ENCODE measurements at regions not wholly inside any gene's neighbourhood (a gene's known extent, or its start where the extent isn't known, plus 50 kb on each side); places are given as distances from the start of the nearest gene placed in this dataset.

DNA sequence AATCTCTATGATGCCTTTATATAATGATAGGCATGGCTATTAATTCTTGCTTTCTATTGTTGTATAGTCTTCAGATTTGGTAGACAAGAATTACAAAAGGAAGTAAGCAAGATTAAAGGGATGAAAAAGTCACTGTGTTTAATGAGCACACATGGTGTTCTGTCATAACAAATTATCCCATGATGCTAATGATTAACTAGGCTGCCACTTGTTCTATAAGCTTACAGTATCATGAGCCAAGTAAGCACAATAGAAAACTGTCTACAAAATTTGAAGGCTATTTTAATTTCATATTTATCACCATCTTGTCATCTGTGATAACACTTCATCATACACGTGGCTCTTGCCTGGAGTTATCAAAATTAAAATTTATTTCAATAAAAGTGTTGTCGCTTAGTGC is 466.7 kb downstream of the GASK1B start:
- Mint-ChIP-seq H3K27me3 (ENCODE audit: unreplicated experiment) (peaks cover 4% of the 10 kb centered on the region), H3K4me3 (ENCODE audit: unreplicated experiment) (no peak overlapping the region), H3K27ac (ENCODE audit: unreplicated experiment) (no peak overlapping the region), H3K36me3 (ENCODE audit: unreplicated experiment) (no peaks in the 10 kb centered on the region), H3K4me1 (ENCODE audit: low read depth, unreplicated experiment) (peaks cover 10% of the 10 kb centered on the region), H3K9me3 (ENCODE audit: unreplicated experiment) (no peaks in the 10 kb centered on the region)
- TF ChIP-seq, protein P1, sequence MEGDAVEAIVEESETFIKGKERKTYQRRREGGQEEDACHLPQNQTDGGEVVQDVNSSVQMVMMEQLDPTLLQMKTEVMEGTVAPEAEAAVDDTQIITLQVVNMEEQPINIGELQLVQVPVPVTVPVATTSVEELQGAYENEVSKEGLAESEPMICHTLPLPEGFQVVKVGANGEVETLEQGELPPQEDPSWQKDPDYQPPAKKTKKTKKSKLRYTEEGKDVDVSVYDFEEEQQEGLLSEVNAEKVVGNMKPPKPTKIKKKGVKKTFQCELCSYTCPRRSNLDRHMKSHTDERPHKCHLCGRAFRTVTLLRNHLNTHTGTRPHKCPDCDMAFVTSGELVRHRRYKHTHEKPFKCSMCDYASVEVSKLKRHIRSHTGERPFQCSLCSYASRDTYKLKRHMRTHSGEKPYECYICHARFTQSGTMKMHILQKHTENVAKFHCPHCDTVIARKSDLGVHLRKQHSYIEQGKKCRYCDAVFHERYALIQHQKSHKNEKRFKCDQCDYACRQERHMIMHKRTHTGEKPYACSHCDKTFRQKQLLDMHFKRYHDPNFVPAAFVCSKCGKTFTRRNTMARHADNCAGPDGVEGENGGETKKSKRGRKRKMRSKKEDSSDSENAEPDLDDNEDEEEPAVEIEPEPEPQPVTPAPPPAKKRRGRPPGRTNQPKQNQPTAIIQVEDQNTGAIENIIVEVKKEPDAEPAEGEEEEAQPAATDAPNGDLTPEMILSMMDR (IDR thresholded peaks at IDR 0.05; ENCODE audit: partially characterized antibody, unreplicated experiment) = no peak
- no peak for DNase-seq

DNA sequence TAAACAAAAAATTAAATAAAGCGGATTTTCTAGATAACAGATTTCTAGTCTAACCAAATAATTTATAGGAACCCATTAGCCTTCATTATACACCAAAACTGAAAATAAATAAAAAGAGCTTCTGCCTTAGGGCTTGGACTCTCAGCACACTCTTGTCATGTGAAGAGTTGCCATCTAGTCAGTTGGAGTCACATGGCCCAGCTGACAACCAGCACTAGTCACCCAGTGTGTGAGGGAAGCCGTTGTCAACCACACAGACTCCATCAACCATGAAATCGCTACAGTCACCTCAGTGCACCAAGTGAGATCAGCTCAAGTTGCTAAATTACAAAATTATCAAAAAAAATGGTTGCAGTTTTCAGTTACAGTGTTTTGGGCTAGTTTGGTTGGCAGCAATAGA is 470.0 kb downstream of the GASK1B start:
- TF ChIP-seq, protein P1 (IDR thresholded peaks at IDR 0.05; ENCODE audit: partially characterized antibody, unreplicated experiment) = no peak
- no peaks in the 10 kb centered on the region for H3K9me3 Mint-ChIP-seq (ENCODE audit: unreplicated experiment)

DNA sequence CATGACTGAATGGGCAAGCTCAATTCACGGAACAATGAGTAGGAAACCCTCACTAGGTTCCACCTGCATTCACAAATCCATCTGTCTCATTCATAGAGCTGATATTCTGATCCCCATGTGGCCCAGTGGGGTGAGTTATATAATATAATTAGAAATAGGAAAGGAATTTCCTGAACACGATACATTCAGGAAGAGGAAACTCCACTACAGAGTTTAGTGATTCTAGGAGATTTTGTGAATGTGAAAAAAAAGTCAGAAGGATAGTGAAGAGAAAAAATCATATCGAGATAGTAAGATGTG is 471.2 kb downstream of the GASK1B start:
- Mint-ChIP-seq H3K27ac (ENCODE audit: unreplicated experiment) (no peak overlapping the region), H3K36me3 (ENCODE audit: unreplicated experiment) (no peaks in the 10 kb centered on the region), H3K9me3 (ENCODE audit: unreplicated experiment) (no peaks in the 10 kb centered on the region), H3K4me1 (ENCODE audit: low read depth, unreplicated experiment) (peaks cover 13% of the 10 kb centered on the region), H3K4me3 (ENCODE audit: unreplicated experiment) (no peak overlapping the region), H3K27me3 (ENCODE audit: unreplicated experiment) (no peaks in the 10 kb centered on the region)
- DNase-seq = no peak
- TF ChIP-seq, protein P1 (IDR thresholded peaks at IDR 0.05; ENCODE audit: partially characterized antibody, unreplicated experiment) = no peak

More for the DNA sequence above, 470.0 kb downstream of the GASK1B start:
- no peak for DNase-seq
- Mint-ChIP-seq H3K27ac (ENCODE audit: unreplicated experiment) (no peak overlapping the region), H3K36me3 (ENCODE audit: unreplicated experiment) (no peaks in the 10 kb centered on the region), H3K4me1 (ENCODE audit: low read depth, unreplicated experiment) (peaks cover 13% of the 10 kb centered on the region), H3K27me3 (ENCODE audit: unreplicated experiment) (no peaks in the 10 kb centered on the region), H3K4me3 (ENCODE audit: unreplicated experiment) (no peak overlapping the region)

DNA sequence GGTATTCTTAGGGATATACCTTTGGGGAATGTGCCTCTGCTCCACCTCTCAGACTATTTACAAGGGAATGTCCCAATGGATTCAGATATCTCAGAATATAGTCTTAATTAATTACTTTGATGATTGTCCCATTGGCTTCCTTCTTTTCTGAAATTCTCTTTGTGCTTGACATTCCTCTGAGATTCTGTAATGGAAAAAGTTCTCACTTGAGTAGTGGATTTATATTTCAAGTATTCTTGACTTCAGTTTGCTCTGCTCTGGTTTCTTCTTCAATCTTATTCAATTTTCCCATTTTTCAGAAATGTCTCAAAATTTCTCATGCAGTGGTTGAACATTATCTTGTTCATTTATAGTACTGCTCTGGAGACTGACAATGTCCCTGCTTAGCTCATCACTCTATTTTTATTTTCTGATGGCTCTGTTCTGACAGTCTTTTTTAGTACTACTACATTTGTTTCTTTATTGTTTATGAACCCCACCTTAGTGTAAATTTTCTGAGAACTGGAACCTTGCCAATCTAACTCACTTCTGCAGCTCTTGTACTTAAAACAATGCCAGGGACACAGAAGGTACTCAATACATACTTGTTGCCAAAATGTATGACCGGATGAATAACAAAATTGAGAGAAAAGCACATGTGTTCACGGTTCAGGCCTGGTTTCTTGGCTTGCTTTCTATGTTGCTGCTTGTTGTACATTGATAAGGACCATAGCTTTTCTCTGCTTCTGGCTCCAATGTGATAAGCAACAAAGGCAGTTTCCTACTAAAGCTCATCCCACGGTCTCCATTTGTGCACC is 471.7 kb downstream of the GASK1B start:
- H3K4me1 Mint-ChIP-seq (ENCODE audit: low read depth, unreplicated experiment) = peaks cover 13% of the 10 kb centered on the region
- no peaks in the 10 kb centered on the region for H3K9me3 Mint-ChIP-seq (ENCODE audit: unreplicated experiment)
- no peak overlapping the region for H3K27ac Mint-ChIP-seq (ENCODE audit: unreplicated experiment)
- H3K4me3 Mint-ChIP-seq (ENCODE audit: unreplicated experiment) = no peak overlapping the region
- no peaks in the 10 kb centered on the region for H3K36me3 Mint-ChIP-seq (ENCODE audit: unreplicated experiment)
- H3K27me3 Mint-ChIP-seq (ENCODE audit: unreplicated experiment) = no peaks in the 10 kb centered on the region
- TF ChIP-seq, protein P1 (IDR thresholded peaks at IDR 0.05; ENCODE audit: partially characterized antibody, unreplicated experiment) = no peak
- no peak for DNase-seq

DNA sequence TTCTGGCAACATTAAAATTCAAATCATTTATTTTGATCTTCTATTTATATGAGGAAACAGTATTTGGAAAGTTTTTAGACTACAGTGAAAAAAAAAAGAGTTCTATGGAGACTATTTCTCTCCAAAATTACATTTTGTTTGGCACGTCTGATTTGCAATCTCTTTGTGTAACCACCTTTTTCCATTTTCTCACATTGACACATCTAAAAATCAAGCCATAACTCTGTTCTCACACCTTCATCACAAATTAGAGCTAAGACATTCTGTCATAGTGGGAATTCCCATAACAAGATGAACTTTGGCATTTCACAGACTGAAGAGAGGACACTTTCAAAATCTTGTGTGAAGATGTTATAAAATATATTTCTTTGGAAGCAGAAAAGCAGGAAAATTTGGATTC is 468.9 kb downstream of the GRIA2 start:
- peaks cover 2% of the 10 kb centered on the region for H3K27me3 Mint-ChIP-seq (ENCODE audit: unreplicated experiment)
- no peak for DNase-seq
- H3K36me3 Mint-ChIP-seq (ENCODE audit: unreplicated experiment) = no peaks in the 10 kb centered on the region
- no peaks in the 10 kb centered on the region for H3K4me1 Mint-ChIP-seq (ENCODE audit: low read depth, unreplicated experiment)
- H3K27ac Mint-ChIP-seq (ENCODE audit: unreplicated experiment) = no peak overlapping the region
- no peaks in the 10 kb centered on the region for H3K9me3 Mint-ChIP-seq (ENCODE audit: unreplicated experiment)
- TF ChIP-seq, protein P1 (IDR thresholded peaks at IDR 0.05; ENCODE audit: partially characterized antibody, unreplicated experiment) = no peak
- H3K4me3 Mint-ChIP-seq (ENCODE audit: unreplicated experiment) = no peak overlapping the region

Measured in glutamatergic neuron (in vitro differentiated cells).